Activated CD4-positive, alpha-beta memory T cell treated with anti-CD3 and anti-CD28 coated beads for 36 hours (primary cell): ENCODE measurements at regions not wholly inside any gene's neighbourhood (a gene's known extent, or its start where the extent isn't known, plus 50 kb on each side); places are given as distances from the start of the nearest gene placed in this dataset.

Experiments
- CTCF ChIA-PET: fragments of 350-600 bp; sonication (Branson Sonifier 250); formaldehyde crosslinking; loops from one replicate; lab custom pipeline; 2021; ENCODE audit warnings: antibody characterized with exemption, inconsistent platforms; lab: Charles Lee
- POLR2A ChIA-PET: fragments of 350-600 bp; sonication (Branson Sonifier 250); formaldehyde crosslinking; loops from one replicate; lab custom pipeline; 2021; ENCODE audit warnings: antibody characterized with exemption; lab: Charles Lee
- DNase-seq: peaks from one replicate; pipeline ENCODE4 v3.0.0-alpha.2; 2020
- H3K27ac Mint-ChIP-seq: one replicate; pipeline ENCODE4 v1.8.0; 2021; ENCODE audit warnings: mixed read lengths
- H3K27me3 Mint-ChIP-seq: one replicate; pipeline ENCODE4 v1.8.0; 2021; ENCODE audit warnings: mixed read lengths
- H3K36me3 Mint-ChIP-seq: one replicate; pipeline ENCODE4 v1.8.0; 2021; ENCODE audit warnings: mixed read lengths
- H3K4me1 Mint-ChIP-seq: one replicate; pipeline ENCODE4 v1.8.0; 2021; ENCODE audit warnings: low read depth, mixed read lengths
- H3K4me3 Mint-ChIP-seq: one replicate; pipeline ENCODE4 v1.8.0; 2021; ENCODE audit warnings: mild to moderate bottlenecking, mixed read lengths
- H3K9me3 Mint-ChIP-seq: one replicate; pipeline ENCODE4 v1.8.0; 2021; ENCODE audit warnings: mixed read lengths
- intact Hi-C: fragments of 100-400 bp; cut with micrococcal nuclease; formaldehyde crosslinking; loops from one replicate; pipeline ENCODE4 v1.15.1; 2023

GRCh38 chr18:45236676-45237075 lies 378.6 kb upstream of the SLC14A2 start:
- peaks cover 4% of the 10 kb centered on the region for H3K27me3 Mint-ChIP-seq
- H3K4me1 Mint-ChIP-seq, result no peaks in the 10 kb centered on the region
- no peaks in the 10 kb centered on the region for H3K9me3 Mint-ChIP-seq
- ChIA-PET POLR2A (no interaction called here), CTCF (no interaction called here)
- no peak for DNase-seq
- H3K36me3 Mint-ChIP-seq, result no peaks in the 10 kb centered on the region
- intact Hi-C loops, result no loop called here
- no peak overlapping the region for H3K27ac Mint-ChIP-seq
- H3K4me3 Mint-ChIP-seq, result no peak overlapping the region

DNA sequence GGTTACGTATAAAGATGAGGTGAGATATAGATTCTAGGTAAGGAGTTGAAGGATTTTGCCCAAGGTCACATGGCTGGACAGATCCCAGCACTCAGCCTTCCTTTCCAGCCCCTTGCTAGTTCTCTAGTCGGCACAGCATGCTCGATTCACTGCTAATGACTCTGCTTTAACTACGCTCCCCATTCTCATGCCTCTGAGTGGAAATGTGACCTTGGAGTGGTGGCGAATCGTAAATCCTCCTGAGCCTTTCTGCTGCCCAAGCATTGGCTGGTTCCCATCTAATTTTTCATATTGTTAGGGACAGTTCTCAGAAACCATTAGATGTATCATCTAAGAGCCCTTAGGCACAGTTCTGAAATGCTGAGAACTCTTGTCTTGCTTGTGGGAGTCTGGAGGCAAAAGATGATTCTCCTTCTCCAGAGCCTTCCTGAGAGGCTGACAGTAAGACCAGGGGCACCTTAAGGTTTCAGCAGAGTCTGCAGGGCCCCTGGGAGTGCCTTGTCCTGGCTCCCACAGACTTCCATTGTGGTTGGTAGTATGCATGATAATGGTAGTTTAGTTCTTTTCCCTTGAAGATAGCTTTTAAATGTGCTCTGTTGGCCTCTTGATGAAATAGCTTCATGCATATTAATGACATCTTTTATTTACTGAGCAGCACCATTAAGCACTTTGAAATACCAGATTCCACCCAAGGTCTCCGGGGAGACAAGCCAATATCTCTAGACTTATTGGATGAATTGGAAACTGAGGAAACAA lies 377.8 kb upstream of the SLC14A2 start:
- peaks cover 4% of the 10 kb centered on the region for H3K27me3 Mint-ChIP-seq
- no peaks in the 10 kb centered on the region for H3K36me3 Mint-ChIP-seq
- no peaks in the 10 kb centered on the region for H3K9me3 Mint-ChIP-seq
- H3K4me3 Mint-ChIP-seq, result no peak overlapping the region
- CTCF ChIA-PET, result no interaction called here
- POLR2A ChIA-PET, result no interaction called here
- no peak overlapping the region for H3K27ac Mint-ChIP-seq
- no peak for DNase-seq
- H3K4me1 Mint-ChIP-seq, result no peaks in the 10 kb centered on the region
- intact Hi-C loops, result no loop called here

- ChIA-PET CTCF (no interaction called here), POLR2A (no interaction called here)
- intact Hi-C loops, result no loop called here
- Mint-ChIP-seq H3K27ac (no peak overlapping the region), H3K4me1 (no peaks in the 10 kb centered on the region), H3K4me3 (no peak overlapping the region), H3K9me3 (no peaks in the 10 kb centered on the region), H3K36me3 (no peaks in the 10 kb centered on the region), H3K27me3 (peaks cover 4% of the 10 kb centered on the region)
- DNase-seq, result no peak
Observed at GRCh38 chr18:45241271-45241670, 374.0 kb upstream of the SLC14A2 start.

- ChIA-PET CTCF (interaction anchor here (1.4 kb wide), 1 partner anchor 29 kb away, joined by 4 read pairs; no protein-coding TSS in a partner anchor), POLR2A (no interaction called here)
- H3K27ac Mint-ChIP-seq, result no peak overlapping the region
- H3K9me3 Mint-ChIP-seq, result no peaks in the 10 kb centered on the region
- no peak for DNase-seq
- no peak overlapping the region for H3K4me3 Mint-ChIP-seq
- H3K4me1 Mint-ChIP-seq, result no peaks in the 10 kb centered on the region
- H3K36me3 Mint-ChIP-seq, result no peaks in the 10 kb centered on the region
- peaks cover 4% of the 10 kb centered on the region for H3K27me3 Mint-ChIP-seq
- intact Hi-C loops, result no loop called here
Observed at GRCh38 chr18:45241982-45242565, 373.2 kb upstream of the SLC14A2 start.

- ChIA-PET CTCF (interaction anchor here (1.4 kb wide), 1 partner anchor 30 kb away, joined by 4 read pairs; no protein-coding TSS in a partner anchor), POLR2A (no interaction called here)
- no peaks in the 10 kb centered on the region for H3K4me1 Mint-ChIP-seq
- H3K36me3 Mint-ChIP-seq, result no peaks in the 10 kb centered on the region
- no peak overlapping the region for H3K4me3 Mint-ChIP-seq
- H3K9me3 Mint-ChIP-seq, result no peaks in the 10 kb centered on the region
- H3K27ac Mint-ChIP-seq, result no peak overlapping the region
- DNase-seq, result no peak
- H3K27me3 Mint-ChIP-seq, result peaks cover 2% of the 10 kb centered on the region
- intact Hi-C loops, result no loop called here
Observed at GRCh38 chr18:45243340-45244110, 371.8 kb upstream of the SLC14A2 start.

DNA sequence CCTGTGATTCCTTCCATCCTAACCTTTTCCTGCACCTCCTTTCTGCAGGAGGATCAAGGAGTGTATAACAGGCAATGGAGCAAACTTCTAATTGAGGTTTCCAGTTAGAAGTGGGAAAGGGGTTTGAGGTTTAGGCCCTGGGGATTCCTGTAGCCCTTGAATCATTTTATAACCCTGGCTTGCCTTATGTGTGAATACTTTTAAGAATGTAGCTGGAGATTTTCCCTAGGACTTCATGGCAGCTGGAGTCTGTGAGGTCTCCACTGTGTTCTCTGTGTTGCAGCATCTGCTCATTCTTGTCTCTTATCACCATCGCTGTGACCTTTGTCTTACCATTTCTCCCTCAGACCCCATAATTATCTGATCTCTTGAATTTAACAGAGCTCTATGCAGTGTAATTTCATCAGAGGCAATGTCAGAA lies 370.2 kb upstream of the SLC14A2 start:
- intact Hi-C loops, result no loop called here
- ChIA-PET POLR2A (no interaction called here), CTCF (interaction anchor here (0.6 kb wide), 1 partner anchor 30 kb away, joined by 3 read pairs; no protein-coding TSS in a partner anchor)
- no peaks in the 10 kb centered on the region for H3K36me3 Mint-ChIP-seq
- H3K27ac Mint-ChIP-seq, result no peak overlapping the region
- no peak for DNase-seq
- no peak overlapping the region for H3K4me3 Mint-ChIP-seq
- H3K4me1 Mint-ChIP-seq, result no peaks in the 10 kb centered on the region
- H3K9me3 Mint-ChIP-seq, result no peaks in the 10 kb centered on the region
- H3K27me3 Mint-ChIP-seq, result peaks cover 2% of the 10 kb centered on the region

DNA sequence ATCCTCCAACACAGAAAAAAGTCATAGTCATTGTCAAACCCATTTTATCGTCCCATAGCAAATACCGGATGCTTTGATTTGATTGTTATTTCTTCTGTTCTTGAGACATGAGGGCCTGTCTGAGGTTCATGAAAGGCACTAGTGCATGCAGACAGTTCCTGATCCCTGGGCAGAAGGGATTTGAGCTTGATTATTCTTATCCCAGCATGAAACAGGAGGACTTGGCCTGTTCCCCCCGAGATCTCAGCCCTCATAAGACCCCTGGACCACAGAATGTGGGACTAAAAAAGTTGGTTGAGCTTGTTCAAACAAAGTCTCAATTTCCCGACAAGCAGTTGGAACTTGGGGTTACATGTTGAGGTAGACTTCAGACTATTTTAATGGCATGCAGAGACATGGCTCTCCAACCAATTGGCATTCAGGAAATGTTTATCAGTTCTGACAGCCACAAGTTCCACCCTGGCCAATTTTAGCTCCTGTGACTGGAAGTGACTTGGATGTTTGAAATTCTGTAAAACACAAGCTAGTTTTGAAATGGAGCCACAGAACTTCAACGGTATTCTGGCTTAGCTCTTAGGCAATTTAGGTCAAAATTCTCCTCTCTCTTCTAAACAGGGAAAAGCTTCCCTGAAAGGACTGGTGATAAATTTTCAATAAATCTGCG lies 366.9 kb upstream of the SLC14A2 start:
- CTCF ChIA-PET, result no interaction called here
- peaks cover 2% of the 10 kb centered on the region for H3K27me3 Mint-ChIP-seq
- intact Hi-C loops, result no loop called here
- DNase-seq, result no peak
- POLR2A ChIA-PET, result no interaction called here
- H3K9me3 Mint-ChIP-seq, result no peaks in the 10 kb centered on the region
- H3K4me3 Mint-ChIP-seq, result no peak overlapping the region
- no peaks in the 10 kb centered on the region for H3K4me1 Mint-ChIP-seq
- no peak overlapping the region for H3K27ac Mint-ChIP-seq
- no peaks in the 10 kb centered on the region for H3K36me3 Mint-ChIP-seq

- ChIA-PET POLR2A (interaction anchor here (0.7 kb wide), 1 partner anchor 22 kb away, joined by 3 read pairs; no protein-coding TSS in a partner anchor), CTCF (no interaction called here)
- Mint-ChIP-seq H3K4me3 (no peak overlapping the region), H3K4me1 (no peaks in the 10 kb centered on the region), H3K27ac (no peak overlapping the region), H3K36me3 (no peaks in the 10 kb centered on the region), H3K27me3 (peaks cover 2% of the 10 kb centered on the region), H3K9me3 (no peaks in the 10 kb centered on the region)
- intact Hi-C loops, result no loop called here
- no peak for DNase-seq
Observed at GRCh38 chr18:45249246-45249661, 366.0 kb upstream of the SLC14A2 start.

GRCh38 chr18:45250479-45250878 lies 364.8 kb upstream of the SLC14A2 start:
- intact Hi-C loops, result no loop called here

DNA sequence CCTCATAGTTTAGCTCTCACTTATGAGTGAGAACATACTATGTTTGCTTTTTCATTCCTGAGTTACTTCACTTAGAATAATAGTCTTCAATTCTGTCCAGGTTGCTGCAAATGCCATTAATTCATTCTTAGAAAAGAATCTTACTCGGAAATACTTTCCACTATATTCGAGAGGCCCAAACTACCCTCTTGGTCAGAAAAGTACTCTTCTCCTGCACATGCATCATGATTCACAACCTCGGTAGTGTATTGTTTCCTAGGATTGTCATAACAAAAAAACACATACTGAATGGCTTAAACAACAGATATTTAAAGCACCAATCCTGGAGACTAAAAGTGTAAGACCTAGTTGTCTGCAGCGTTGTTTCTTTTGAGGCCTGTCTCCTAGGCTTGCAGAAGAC lies 364.0 kb upstream of the SLC14A2 start:
- Mint-ChIP-seq H3K27ac (no peak overlapping the region), H3K4me3 (no peak overlapping the region), H3K9me3 (no peaks in the 10 kb centered on the region), H3K36me3 (no peaks in the 10 kb centered on the region), H3K27me3 (peaks cover 6% of the 10 kb centered on the region), H3K4me1 (no peaks in the 10 kb centered on the region)
- DNase-seq, result no peak
- POLR2A ChIA-PET, result no interaction called here
- intact Hi-C loops, result no loop called here
- CTCF ChIA-PET, result no interaction called here

More at GRCh38 chr18:45250479-45250878, 364.8 kb upstream of the SLC14A2 start:
- H3K36me3 Mint-ChIP-seq, result no peaks in the 10 kb centered on the region
- H3K4me1 Mint-ChIP-seq, result no peaks in the 10 kb centered on the region
- ChIA-PET POLR2A (no interaction called here), CTCF (no interaction called here)
- H3K27ac Mint-ChIP-seq, result no peak overlapping the region
- no peaks in the 10 kb centered on the region for H3K9me3 Mint-ChIP-seq
- peaks cover 2% of the 10 kb centered on the region for H3K27me3 Mint-ChIP-seq
- no peak for DNase-seq
- H3K4me3 Mint-ChIP-seq, result no peak overlapping the region

DNA sequence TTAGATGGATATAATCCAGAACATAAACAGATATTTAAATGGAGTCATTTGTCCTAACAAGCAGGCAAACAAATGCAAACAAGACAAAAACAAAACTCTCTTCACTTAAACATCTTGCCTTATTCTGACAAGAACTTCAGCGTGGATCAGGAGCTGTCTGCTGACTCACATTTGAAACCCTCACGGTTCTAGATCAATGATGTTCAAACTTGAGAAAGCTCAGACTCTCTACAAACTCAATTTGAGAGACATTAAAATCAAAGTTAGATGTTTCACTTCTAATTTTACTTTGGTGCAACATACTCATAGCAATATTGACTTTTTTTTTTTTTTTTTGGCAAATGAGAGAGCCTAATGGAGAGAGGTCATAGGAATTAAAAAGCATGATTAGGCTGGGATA lies 362.8 kb upstream of the SLC14A2 start:
- DNase-seq, result no peak
- POLR2A ChIA-PET, result no interaction called here
- CTCF ChIA-PET, result no interaction called here

GRCh38 chr18:45253056-45253565 lies 362.2 kb upstream of the SLC14A2 start:
- H3K27ac Mint-ChIP-seq, result no peak overlapping the region
- H3K4me1 Mint-ChIP-seq, result no peaks in the 10 kb centered on the region
- H3K4me3 Mint-ChIP-seq, result no peak overlapping the region
- ChIA-PET CTCF (no interaction called here), POLR2A (no interaction called here)
- peaks cover 8% of the 10 kb centered on the region for H3K27me3 Mint-ChIP-seq
- no peaks in the 10 kb centered on the region for H3K9me3 Mint-ChIP-seq
- DNase-seq, result no peak
- intact Hi-C loops, result no loop called here
- no peaks in the 10 kb centered on the region for H3K36me3 Mint-ChIP-seq

More for the DNA sequence above, 362.8 kb upstream of the SLC14A2 start:
- Mint-ChIP-seq H3K27me3 (peaks cover 8% of the 10 kb centered on the region), H3K4me1 (no peaks in the 10 kb centered on the region), H3K4me3 (no peak overlapping the region), H3K27ac (no peak overlapping the region), H3K9me3 (no peaks in the 10 kb centered on the region), H3K36me3 (no peaks in the 10 kb centered on the region)
- intact Hi-C loops, result no loop called here
